Retinal pigment epithelial cell (primary cell): ENCODE measurements at regions not wholly inside any gene's neighbourhood (a gene's known extent, or its start where the extent isn't known, plus 50 kb on each side); places are given as distances from the start of the nearest gene placed in this dataset.

Experiments
- DNase-seq: peaks from one replicate; pipeline ENCODE4 v3.0.0-alpha.2; 2010; ENCODE audit warnings: low read depth
- H3K4me3 ChIP-seq: 2 replicates; pipeline ENCODE4 v1.5.1; 2011; ENCODE audit warnings: mild to moderate bottlenecking, low read length, control low read depth, moderate library complexity
- TF ChIP-seq, protein P1 (sequence below): conservative IDR thresholded peaks from 2 replicates; pipeline ENCODE4 v1.5.1; 2011; ENCODE audit warnings: low read depth, low read length, control low read depth, inconsistent platforms

GRCh38 chr2:237201461-237202287, 116.0 kb downstream of the COPS8 start:
- no peak overlapping the region for H3K4me3 ChIP-seq
- peak; percentile 51 for DNase-seq

GRCh38 chr2:237202288-237203030, 116.8 kb downstream of the COPS8 start:
- TF ChIP-seq, protein P1, sequence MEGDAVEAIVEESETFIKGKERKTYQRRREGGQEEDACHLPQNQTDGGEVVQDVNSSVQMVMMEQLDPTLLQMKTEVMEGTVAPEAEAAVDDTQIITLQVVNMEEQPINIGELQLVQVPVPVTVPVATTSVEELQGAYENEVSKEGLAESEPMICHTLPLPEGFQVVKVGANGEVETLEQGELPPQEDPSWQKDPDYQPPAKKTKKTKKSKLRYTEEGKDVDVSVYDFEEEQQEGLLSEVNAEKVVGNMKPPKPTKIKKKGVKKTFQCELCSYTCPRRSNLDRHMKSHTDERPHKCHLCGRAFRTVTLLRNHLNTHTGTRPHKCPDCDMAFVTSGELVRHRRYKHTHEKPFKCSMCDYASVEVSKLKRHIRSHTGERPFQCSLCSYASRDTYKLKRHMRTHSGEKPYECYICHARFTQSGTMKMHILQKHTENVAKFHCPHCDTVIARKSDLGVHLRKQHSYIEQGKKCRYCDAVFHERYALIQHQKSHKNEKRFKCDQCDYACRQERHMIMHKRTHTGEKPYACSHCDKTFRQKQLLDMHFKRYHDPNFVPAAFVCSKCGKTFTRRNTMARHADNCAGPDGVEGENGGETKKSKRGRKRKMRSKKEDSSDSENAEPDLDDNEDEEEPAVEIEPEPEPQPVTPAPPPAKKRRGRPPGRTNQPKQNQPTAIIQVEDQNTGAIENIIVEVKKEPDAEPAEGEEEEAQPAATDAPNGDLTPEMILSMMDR, result no peak
- H3K4me3 ChIP-seq, result no peak overlapping the region
- no peak for DNase-seq

More at GRCh38 chr2:237201461-237202287, 116.0 kb downstream of the COPS8 start:
- TF ChIP-seq, protein P1, result no peak

GRCh38 chr2:237205043-237205541, 119.4 kb downstream of the COPS8 start:
- no peak overlapping the region for H3K4me3 ChIP-seq
- no peak for DNase-seq

DNA sequence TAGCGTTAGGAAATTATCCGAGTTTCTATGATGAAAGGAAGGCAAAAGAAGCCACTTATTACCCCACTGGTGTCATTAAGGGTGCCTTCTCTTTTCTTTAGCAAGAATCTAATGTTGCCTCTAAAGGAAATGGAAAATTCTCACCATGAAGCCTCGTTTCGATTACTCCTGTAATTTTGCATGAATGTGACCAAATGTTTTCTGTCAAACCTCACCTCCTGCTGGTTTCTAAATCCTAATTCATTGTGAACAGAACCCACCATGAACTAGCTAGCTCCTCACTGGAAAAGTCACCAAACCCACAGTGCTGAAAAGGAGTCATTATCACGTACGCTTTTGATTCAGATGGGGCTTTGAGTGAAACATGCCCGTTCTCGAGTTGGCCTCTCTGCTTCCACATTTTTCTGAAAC, 119.9 kb downstream of the COPS8 start:
- no peak for DNase-seq
- H3K4me3 ChIP-seq, result no peak overlapping the region
- TF ChIP-seq, protein P1, result no peak

More at GRCh38 chr2:237205043-237205541, 119.4 kb downstream of the COPS8 start:
- TF ChIP-seq, protein P1, result no peak

DNA sequence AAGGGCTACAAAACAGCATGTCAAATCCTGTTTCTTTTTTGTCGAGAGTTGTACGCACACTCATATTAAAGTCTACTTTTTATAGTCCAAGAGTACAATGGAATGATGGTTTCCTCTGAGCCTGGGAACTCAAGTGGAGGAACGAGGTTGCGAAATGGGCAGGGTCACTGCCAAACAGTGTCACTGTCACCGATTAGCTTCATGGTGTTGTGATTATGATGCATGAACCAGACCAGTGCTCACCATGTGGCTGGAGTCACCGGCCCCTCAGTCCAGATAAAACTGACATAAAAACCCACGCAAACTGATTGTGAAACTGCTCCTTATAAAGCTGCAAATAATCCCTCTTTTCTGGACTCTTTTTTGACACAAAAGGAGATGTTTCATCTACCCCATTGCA, 122.0 kb downstream of the COPS8 start:
- no peak for DNase-seq
- TF ChIP-seq, protein P1, result no peak
- no peak overlapping the region for H3K4me3 ChIP-seq

DNA sequence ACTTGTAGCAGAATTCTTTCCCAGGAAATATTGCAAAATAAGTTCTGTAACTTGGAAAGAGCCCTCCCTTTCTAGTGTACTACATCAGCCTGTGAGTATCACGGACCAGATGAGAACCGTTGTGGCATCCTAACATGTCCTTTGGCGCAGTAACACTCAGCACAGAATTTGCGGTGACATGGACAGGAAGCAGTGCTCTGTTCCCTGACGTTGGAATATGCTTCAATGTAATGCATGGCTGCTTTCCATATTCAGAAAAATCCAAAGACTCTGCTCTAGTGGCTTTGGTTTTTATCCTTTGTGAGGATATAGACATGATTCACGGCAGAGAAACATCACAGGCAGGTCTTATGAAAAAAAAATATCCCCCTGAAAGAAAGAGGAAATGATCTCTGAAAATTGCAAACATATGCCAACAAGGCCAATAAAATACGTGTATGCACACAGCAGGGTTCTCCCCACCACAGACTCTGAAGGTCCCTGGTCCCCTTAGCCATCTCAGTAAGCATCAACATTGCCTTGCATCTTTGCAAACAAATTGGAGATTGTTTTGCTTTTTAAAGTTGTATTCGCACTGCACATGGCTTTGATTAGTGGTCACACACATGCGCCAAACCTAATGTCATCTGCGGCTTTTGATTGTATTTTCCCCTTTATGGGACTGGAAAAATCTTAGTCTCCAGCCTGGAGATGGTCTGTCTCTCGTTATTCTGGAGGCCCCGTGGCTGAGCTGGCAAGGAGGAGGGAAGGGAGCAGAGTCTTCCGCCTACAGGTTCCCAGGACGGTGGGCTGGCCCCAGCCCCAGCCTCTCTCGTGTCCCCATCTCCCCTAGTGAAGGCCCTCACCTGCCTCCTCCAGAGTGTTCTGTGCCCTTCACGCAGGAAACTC, 122.9 kb downstream of the COPS8 start:
- no peak overlapping the region for H3K4me3 ChIP-seq
- DNase-seq, result no peak
- TF ChIP-seq, protein P1, result no peak
